HG03039 (cell line): ENCODE measurements at regions not wholly inside any gene's neighbourhood (a gene's known extent, or its start where the extent isn't known, plus 50 kb on each side); places are given as distances from the start of the nearest gene placed in this dataset.

Experiments
- ATAC-seq: cut with Tn5 transposase; IDR thresholded peaks from one replicate; pipeline ENCODE4 v1.9.1; 2021; ENCODE audit warnings: mild to moderate bottlenecking, moderate library complexity; ENCODE audit not compliant: unreplicated experiment

GRCh38 chr1:81044708-81045107, 756.0 kb upstream of the ADGRL2 start:
- ATAC-seq: no peak

GRCh38 chr1:81042225-81042624, 758.5 kb upstream of the ADGRL2 start:
- no peak for ATAC-seq

- no peak for ATAC-seq
Measured at GRCh38 chr1:81034291-81034690, 766.4 kb upstream of the ADGRL2 start.

GRCh38 chr1:81032973-81033425, 767.7 kb upstream of the ADGRL2 start:
- no peak for ATAC-seq

GRCh38 chr1:81032374-81032773, 768.4 kb upstream of the ADGRL2 start:
- ATAC-seq: no peak

- no peak for ATAC-seq
Measured at GRCh38 chr1:81030441-81030840, 770.3 kb upstream of the ADGRL2 start.

GRCh38 chr1:81029266-81029665, 771.5 kb upstream of the ADGRL2 start:
- no peak for ATAC-seq

- ATAC-seq: no peak
Measured at GRCh38 chr1:81023187-81023724, 777.5 kb upstream of the ADGRL2 start.

GRCh38 chr1:81021134-81021533, 779.6 kb upstream of the ADGRL2 start:
- no peak for ATAC-seq

GRCh38 chr1:81020506-81020905, 780.2 kb upstream of the ADGRL2 start:
- ATAC-seq: no peak

- no peak for ATAC-seq
Measured at GRCh38 chr1:81010126-81010525, 790.6 kb upstream of the ADGRL2 start.

- ATAC-seq: no peak
Measured at GRCh38 chr1:81008293-81008692, 792.4 kb upstream of the ADGRL2 start.

- no peak for ATAC-seq
Measured at GRCh38 chr1:81007024-81007423, 793.7 kb upstream of the ADGRL2 start.

- no peak for ATAC-seq
Measured at GRCh38 chr1:81006502-81006901, 794.2 kb upstream of the ADGRL2 start.

GRCh38 chr1:81004011-81004410, 796.7 kb upstream of the ADGRL2 start:
- no peak for ATAC-seq

- ATAC-seq: no peak
Measured at GRCh38 chr1:80994934-80995333, 805.8 kb upstream of the ADGRL2 start.

- no peak for ATAC-seq
Measured at GRCh38 chr1:80994038-80994437, 806.7 kb upstream of the ADGRL2 start.

GRCh38 chr1:80993154-80993980, 807.4 kb upstream of the ADGRL2 start:
- ATAC-seq: no peak

GRCh38 chr1:80989455-80989854, 811.3 kb upstream of the ADGRL2 start:
- ATAC-seq: no peak

GRCh38 chr1:80988926-80989325, 811.8 kb upstream of the ADGRL2 start:
- no peak for ATAC-seq

- ATAC-seq: no peak
Measured at GRCh38 chr1:80987824-80988223, 812.9 kb upstream of the ADGRL2 start.

- ATAC-seq: no peak
Measured at GRCh38 chr1:80987106-80987505, 813.6 kb upstream of the ADGRL2 start.

- ATAC-seq: no peak
Measured at GRCh38 chr1:80982831-80983230, 817.9 kb upstream of the ADGRL2 start.
